Psoas muscle (tissue), 7 donors: ENCODE measurements at regions not wholly inside any gene's neighbourhood (a gene's known extent, or its start where the extent isn't known, plus 50 kb on each side); places are given as distances from the start of the nearest gene placed in this dataset.
A peak's percentile ranks its signal among the peaks of the same experiment; 100 is the strongest.

Source experiments
- ATAC-seq, 4 donors: fragments of 200-7000 bp; cut with Tn5 transposase; one replicate each; pipeline ENCODE4 v1.9.1; 2020; ENCODE audit warnings: moderate library complexity in 3 of 4, mild to moderate bottlenecking in 2 of 4
- DNase-seq, 2 donors: peaks; one replicate each; pipeline ENCODE4 v3.0.0-alpha.2; 2020
- H3K27ac ChIP-seq: fragments of 200-600 bp; one replicate; pipeline ENCODE4 v1.8.0; 2022
- H3K27me3 ChIP-seq, 3 donors: fragments of 200-600 bp in 1 of 3; one replicate each; pipeline versions ENCODE4 v1.6.1 to v1.8.0; 2013 to 2022; ENCODE audit warnings: low read length in 2 of 3, mild to moderate bottlenecking in 2 of 3, moderate library complexity in 1 of 3; ENCODE audit not compliant: insufficient read depth in 3 of 3
- H3K36me3 ChIP-seq, 2 donors: fragments of 200-600 bp in 1 of 2; one replicate each; pipeline versions ENCODE4 v1.6.1 to v1.8.0; 2013 to 2022; ENCODE audit warnings: low read depth in 1 of 2, mild to moderate bottlenecking in 1 of 2, moderate library complexity in 1 of 2; ENCODE audit not compliant: insufficient read depth in 1 of 2
- H3K4me1 ChIP-seq: fragments of 200-600 bp; one replicate; pipeline ENCODE4 v1.8.0; 2022
- H3K4me3 ChIP-seq: fragments of 200-600 bp; one replicate; pipeline ENCODE4 v1.8.0; 2022; ENCODE audit warnings: mild to moderate bottlenecking
- H3K9me3 ChIP-seq: fragments of 200-600 bp; one replicate; pipeline ENCODE4 v1.8.0; 2022
- WGBS, 3 donors: extraction: QIAGEN DNeasy Blood & Tissue Kit; methylation state at CpG; one replicate each; pipeline versions ENCODE4 v1.1.6 to v1.1.7; 2013; 5-methylcytosine and 5-hydroxymethylcytosine counted together
- intact Hi-C, 2 donors: fragments of 100-400 bp; cut with DNase I; formaldehyde crosslinking; loops; one replicate each; pipeline versions ENCODE4 v1.11.0 to v1.14.2; 2022
- TF ChIP-seq, protein P1 (sequence below): fragments of 200-600 bp; IDR thresholded peaks from one replicate; pipeline ENCODE4 v1.8.0; 2022; ENCODE audit warnings: antibody characterized with exemption
- donor health status: healthy with polysubstance abuse.
- donor health status: DM: no; HTN: no; CAD: no; lungs with moderate emphysema.
- donor health status: Bipolar disorder and iron deficiency.
- donor health status: healthy.
- donor health status: DM: yes; HTN: yes; CAD: no.
- donor health status: DM: no; HTN: no; CAD: no.
- donor health status: DM: yes; HTN: yes; CAD: no.

DNA sequence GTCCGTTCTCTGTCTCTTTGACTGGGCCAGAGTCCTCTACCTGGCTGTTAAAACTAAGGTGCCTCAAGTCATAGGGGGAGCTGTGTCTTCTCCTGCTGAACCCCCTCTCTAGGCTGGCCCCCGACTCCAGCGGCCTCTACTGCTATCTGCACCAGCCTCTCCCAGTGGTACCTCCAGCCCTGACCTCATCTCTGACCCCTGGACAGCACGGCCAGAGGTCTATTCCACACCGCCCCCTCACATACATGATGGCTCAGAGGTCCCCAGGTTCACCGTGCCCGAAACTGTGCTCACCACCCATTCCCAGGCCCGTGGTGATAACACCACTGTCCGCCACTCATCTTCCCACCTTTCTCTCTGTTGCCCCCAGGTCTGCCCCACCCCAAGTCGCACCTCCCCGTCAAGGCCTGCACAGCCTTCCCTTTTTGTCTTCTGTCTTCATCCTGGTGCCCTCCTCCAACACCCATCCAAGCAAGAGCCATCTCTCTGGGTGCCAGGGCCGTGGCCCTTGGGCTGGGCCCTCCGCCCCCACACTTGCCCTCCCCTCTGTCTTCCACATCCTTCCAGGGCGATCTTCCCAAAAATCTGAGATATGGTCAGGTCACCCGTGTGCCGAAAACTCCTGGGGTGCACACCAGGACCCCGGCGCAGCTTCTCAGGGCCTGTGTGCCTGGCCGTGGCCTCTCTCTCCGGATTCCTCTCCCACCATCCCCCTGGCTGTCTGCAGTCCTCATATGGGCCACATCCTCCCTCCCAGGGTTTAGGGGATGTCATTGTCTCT lies 134.4 kb upstream of the ID2 start:
- H3K4me3 ChIP-seq: no peak overlapping the region
- intact Hi-C loops: no loop called here
- H3K36me3 ChIP-seq: no peaks in the 10 kb centered on the region
- no peak overlapping the region for H3K27ac ChIP-seq
- H3K27me3 ChIP-seq: peaks cover 0 to 2% (median 0%) of the 10 kb centered on the region in 3 donors
- ATAC-seq: no peak
- no peaks in the 10 kb centered on the region for H3K9me3 ChIP-seq
- 96 to 99% (median 97%) methylated on average over 20 of the region's 20 CpGs for WGBS, 3 donors
- no peaks in the 10 kb centered on the region for H3K4me1 ChIP-seq
- peak in 1 of 2 donors; percentile 24 for DNase-seq
- TF ChIP-seq, protein P1, sequence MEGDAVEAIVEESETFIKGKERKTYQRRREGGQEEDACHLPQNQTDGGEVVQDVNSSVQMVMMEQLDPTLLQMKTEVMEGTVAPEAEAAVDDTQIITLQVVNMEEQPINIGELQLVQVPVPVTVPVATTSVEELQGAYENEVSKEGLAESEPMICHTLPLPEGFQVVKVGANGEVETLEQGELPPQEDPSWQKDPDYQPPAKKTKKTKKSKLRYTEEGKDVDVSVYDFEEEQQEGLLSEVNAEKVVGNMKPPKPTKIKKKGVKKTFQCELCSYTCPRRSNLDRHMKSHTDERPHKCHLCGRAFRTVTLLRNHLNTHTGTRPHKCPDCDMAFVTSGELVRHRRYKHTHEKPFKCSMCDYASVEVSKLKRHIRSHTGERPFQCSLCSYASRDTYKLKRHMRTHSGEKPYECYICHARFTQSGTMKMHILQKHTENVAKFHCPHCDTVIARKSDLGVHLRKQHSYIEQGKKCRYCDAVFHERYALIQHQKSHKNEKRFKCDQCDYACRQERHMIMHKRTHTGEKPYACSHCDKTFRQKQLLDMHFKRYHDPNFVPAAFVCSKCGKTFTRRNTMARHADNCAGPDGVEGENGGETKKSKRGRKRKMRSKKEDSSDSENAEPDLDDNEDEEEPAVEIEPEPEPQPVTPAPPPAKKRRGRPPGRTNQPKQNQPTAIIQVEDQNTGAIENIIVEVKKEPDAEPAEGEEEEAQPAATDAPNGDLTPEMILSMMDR: no peak

DNA sequence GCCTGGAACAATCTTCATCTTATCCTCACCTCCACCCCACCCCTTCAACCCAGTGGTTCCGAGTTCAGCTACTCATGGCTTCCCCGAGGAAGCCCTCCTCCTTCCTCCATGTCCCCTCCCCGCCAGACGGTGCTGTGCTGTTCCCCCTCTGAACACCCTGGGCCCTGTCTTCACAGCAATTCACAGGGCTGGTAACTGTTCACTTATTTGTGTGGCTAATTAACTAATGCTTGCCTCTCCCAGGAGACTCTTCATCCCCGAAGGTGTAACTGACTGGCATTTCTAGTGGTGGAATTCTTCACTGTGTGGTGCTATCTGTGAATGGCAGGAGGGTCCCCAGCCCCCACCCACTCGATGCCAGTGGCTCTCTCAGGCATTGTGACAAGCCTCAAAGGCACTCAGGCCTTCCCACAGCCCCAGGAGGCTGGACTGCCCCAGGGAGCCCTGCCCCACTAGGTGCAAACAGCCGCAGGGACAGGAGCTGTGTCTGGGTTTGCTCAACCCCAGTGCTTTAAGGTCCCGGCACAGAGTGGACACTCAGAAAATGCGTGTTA lies 133.7 kb upstream of the ID2 start:
- DNase-seq: peak in 1 of 2 donors; percentile 27
- WGBS, 3 donors: 86 to 88% (median 87%) methylated on average over 9 of the region's 9 CpGs
- TF ChIP-seq, protein P1: no peak
- H3K36me3 ChIP-seq: no peaks in the 10 kb centered on the region
- intact Hi-C loops: no loop called here
- H3K27me3 ChIP-seq: peaks cover 0 to 2% (median 0%) of the 10 kb centered on the region in 3 donors
- no peak overlapping the region for H3K27ac ChIP-seq
- H3K4me1 ChIP-seq: no peaks in the 10 kb centered on the region
- H3K9me3 ChIP-seq: no peaks in the 10 kb centered on the region
- H3K4me3 ChIP-seq: no peak overlapping the region
- no peak for ATAC-seq

DNA sequence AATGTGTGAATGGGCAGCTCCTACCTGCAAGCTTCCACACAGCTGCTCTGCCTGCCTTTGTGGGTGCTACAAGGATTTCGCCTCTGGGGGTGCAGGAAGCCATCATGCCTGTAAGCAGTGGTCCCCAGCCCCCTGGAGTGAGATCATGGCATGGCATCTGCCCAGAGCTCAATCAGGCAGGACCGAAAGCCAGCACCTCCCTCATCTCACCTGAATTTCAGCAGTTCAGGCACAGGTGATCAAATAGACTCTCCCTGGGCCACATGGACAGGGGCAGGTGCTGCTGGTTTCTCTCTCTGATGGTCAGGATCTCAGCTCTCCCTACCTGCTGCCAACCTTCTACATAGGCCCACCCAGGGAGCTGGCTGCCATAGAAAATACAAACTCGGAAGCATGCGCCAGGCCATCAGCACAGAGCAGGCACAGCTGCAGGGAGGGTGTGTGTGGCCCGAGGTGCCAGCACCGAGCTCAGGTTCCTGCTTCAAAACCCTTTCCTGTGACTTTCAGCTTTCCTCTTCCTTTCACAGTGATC lies 133.2 kb upstream of the ID2 start:
- Histone ChIP-seq H3K4me3 (no peak overlapping the region), H3K9me3 (no peaks in the 10 kb centered on the region), H3K36me3 (no peaks in the 10 kb centered on the region), H3K27me3 (peaks cover 0 to 2% (median 0%) of the 10 kb centered on the region in 3 donors), H3K27ac (no peak overlapping the region), H3K4me1 (no peaks in the 10 kb centered on the region)
- TF ChIP-seq, protein P1: no peak
- intact Hi-C loops: no loop called here
- DNase-seq: peak in 1 of 2 donors; percentile 25
- 74 to 80% (median 75%) methylated on average over 6 of the region's 6 CpGs for WGBS, 3 donors
- no peak for ATAC-seq

DNA sequence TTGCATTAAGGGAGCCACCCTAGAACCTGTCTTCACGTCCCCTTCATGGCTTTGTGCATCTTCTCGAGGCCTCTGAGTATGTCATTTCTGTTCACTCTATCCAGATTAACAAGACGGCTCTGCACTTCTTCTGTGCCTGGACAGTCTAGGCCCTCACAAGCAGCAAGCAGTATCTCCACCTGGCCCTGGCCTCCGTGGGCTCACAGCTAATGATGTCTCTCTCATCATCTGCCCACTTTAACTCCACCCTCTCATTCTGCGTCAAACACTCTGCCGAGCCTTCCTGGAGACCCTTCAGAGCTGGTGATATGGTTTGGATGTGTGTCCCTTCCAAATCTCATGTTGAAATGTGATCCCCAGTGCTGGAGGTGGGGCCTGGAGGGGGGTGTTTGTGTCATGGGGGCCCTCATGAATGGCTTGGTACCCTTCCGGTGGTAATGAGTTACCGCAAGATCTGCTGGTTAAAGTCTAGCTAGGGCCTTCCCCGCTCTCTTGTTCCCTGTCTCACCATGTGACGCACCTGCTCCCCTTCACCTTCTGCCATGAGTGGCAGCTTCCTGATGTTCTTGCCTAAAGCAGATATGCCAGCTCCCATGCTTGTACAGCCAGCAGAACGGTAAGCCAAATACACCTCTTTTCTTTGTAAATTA lies 132.5 kb upstream of the ID2 start:
- no peak for ATAC-seq
- no peaks in the 10 kb centered on the region for H3K36me3 ChIP-seq
- no peak overlapping the region for H3K27ac ChIP-seq
- WGBS, 3 donors: 87 to 93% (median 90%) methylated on average over 11 of the region's 11 CpGs
- DNase-seq: peak in 1 of 2 donors; percentile 22
- TF ChIP-seq, protein P1: no peak
- no peaks in the 10 kb centered on the region for H3K4me1 ChIP-seq
- no peak overlapping the region for H3K4me3 ChIP-seq
- no peaks in the 10 kb centered on the region for H3K9me3 ChIP-seq
- H3K27me3 ChIP-seq: peaks cover 0 to 2% (median 0%) of the 10 kb centered on the region in 3 donors
- intact Hi-C loops: no loop called here
